ENCODE measurements at regions not wholly inside any gene's neighbourhood (a gene's known extent, or its start where the extent isn't known, plus 50 kb on each side); places are given as distances from the start of the nearest gene placed in this dataset.

GRCh38 chr5:40378396-40379177 is 301.1 kb upstream of the PTGER4 start:
- TF ChIP-seq CTCF (IDR thresholded peaks at IDR 0.05; ENCODE audit: low read length): no peak
- no peak for TF ChIP-seq EZH2 (IDR thresholded peaks at IDR 0.05; ENCODE audit: borderline replicate concordance, low read length)
